Activated CD8-positive, alpha-beta memory T cell treated with anti-CD3 and anti-CD28 coated beads for 48 hours (primary cell): ENCODE measurements at regions not wholly inside any gene's neighbourhood (a gene's known extent, or its start where the extent isn't known, plus 50 kb on each side); places are given as distances from the start of the nearest gene placed in this dataset.
"Not testable (repeated sequence)": the region's sequence is repeated elsewhere in the genome, so short reads cannot be mapped to it uniquely, and the experiment has no call there.

Source experiments
- DNase-seq, 3 experiments: peaks; one replicate each; pipeline ENCODE4 v3.0.0-alpha.2; 2020; ENCODE audit warnings: low read depth in 2 of 3, low spot score in 2 of 3

DNA sequence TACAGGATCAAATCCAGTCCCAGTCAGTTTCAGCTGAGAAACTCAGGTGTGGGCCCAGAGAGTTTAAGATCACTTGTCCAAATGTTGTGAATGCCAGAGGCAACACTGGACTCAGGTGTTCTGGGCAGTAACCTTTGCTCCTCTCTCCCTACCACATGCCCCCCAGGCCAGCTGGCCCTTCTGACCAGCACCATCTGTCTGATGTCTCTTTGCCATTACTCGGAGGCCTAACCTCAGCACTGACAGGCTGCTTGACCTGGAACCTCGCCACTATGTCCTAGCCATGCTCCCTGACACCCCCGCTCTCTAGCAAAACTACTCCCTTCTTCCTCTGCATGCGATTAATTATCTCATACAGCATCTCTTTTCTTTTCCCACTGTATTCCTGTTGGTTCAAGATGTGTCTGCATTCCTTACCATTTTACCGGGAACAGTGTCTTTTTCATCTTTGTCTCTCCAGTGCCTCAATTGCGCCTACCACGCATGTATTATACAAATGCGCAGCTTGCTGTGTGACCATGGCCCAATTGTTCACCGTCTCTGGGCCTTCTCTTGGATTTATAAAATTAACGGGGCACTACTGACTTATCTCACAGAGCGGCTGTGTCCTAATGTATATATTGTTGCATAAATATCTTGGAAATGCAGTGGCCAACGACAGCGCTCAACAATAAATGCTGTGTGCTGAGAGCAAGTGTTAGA lies 159.5 kb upstream of the IRF2BP2 start:
- DNase-seq, result no peak

DNA sequence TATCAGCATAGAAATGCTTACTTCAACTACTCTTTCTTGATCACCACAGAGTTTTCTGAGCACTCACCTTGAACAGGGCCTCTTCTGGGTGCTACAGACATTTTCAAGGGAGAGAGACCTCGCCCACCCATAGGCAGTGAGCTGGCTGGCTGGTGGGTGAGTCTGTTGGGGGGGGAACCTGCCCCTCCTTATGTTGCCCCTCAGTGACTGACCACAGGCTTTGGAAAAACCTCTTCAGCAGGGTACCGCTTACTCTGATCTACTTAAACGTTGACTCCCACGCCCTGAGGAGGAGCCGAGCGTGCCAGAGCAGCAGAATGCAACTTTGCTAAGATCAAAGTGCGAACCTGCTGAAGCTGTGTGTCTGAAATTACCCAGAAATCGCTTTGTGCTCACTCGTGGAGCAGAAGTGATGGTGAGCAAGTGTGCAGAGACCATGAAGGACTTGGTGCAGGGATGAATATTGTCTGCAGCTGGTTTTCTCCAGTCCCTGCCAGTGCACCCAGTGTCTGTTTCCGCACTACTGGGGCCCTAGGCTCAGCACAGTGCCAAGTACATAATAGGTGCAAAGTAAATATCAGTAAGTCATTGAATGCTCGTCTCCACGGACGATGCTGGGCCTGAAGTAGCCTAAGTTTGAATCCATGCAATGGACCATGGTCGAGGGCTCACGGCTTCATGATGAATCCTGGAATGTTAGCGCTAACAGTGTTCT lies 158.7 kb upstream of the IRF2BP2 start:
- no peak for DNase-seq

GRCh38 chr1:234768171-234768568 lies 158.2 kb upstream of the IRF2BP2 start:
- no peak for DNase-seq

DNA sequence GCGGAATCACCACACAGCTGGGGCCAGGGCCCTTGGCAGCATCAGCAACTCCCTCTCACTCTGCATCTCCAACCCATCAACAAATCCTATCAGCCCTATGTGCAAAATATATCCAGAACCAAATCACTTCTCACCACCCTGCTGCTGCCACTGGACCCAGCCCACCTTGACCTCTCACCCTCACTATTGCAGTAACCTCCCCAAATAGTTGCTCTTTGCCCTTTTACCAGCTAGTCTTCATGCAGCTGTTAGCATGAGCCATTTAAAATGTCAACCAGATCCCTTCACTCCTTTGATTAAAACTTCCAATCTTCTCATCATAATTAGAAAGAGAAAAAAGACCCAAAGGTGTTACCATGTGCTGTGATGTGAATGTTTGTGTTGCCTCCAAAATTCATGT lies 155.7 kb upstream of the IRF2BP2 start:
- DNase-seq, result no peak

DNA sequence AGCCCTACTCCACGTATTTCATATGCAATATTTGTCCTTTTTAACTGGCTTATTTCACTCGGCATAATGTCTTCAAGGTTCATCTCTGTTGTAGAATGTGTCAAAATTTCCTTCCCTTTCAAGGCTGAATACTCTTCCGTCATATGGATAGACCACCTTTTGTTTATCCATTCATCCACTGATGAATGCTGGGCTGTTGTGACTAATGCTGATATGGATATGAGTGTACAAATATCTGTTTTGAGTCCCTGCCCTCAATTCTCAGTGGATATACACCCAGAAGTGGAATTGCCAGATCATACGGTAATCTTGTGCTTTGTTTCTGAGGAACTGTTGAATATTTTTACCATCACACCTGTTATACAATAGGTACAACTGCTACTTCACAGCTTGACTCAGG lies 155.2 kb upstream of the IRF2BP2 start:
- DNase-seq, result no peak

- no peak for DNase-seq
These were observed 153.9 kb upstream of the IRF2BP2 start for GRCh38 chr1:234763910-234764309.

- DNase-seq, result no peak
These were observed 153.4 kb upstream of the IRF2BP2 start for GRCh38 chr1:234763367-234763766.

DNA sequence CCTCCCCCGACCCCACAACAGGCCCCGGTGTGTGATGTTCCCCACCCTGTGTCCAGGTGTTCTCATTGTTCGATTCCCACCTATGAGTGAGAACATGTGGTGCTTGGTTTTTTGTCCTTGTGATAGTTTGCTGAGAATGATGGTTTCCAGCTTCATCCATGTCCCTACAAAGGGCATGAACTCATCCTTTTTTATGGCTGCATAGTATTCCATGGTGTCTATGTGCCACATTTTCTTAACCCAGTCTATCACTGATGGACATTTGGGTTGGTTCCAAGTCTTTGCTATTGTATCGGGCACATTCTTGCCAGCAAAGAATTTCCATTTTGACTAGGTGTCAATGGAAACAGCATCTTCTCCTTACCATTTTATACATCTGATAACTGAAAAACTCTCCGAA lies 152.1 kb upstream of the IRF2BP2 start:
- DNase-seq, result not testable (repeated sequence)

- no peak for DNase-seq
These were observed 150.3 kb upstream of the IRF2BP2 start for GRCh38 chr1:234760303-234760723.

- no peak for DNase-seq
These were observed 149.9 kb upstream of the IRF2BP2 start for GRCh38 chr1:234759888-234760287.

GRCh38 chr1:234758851-234759250 lies 148.9 kb upstream of the IRF2BP2 start:
- DNase-seq, result no peak

GRCh38 chr1:234756857-234757256 lies 146.9 kb upstream of the IRF2BP2 start:
- DNase-seq, result no peak

DNA sequence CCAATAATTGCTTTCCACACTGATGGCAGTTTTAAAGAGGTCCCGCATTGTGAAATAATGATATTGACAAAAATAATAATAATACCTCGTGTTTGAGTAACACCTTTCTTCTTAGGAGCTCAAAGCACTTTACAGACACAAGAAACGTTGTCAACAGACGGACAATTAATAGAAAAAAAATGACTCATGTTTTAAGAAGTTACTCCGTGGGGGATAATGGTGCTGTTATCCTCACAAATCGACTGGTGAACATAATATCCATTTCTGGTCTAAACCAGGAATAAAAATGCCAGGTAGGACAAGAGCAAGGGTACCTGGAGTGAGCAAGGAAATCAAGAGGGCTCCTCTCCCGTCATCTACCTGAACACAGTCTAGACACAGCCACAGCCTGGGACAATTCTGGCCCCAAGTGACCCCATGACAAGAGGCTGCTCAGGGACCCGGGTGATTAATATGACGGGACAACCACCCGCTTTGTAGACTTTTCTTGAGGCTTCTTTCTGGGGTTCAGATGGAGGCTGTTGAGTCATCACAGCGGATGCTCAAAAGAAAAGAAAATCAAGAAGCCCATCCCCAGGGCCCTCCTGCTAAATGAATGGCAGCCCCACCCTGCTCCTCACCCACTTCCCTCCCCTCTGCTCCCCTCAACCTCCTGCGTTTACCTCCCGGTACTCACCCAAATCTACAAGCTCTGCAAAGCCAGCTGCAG lies 146.2 kb upstream of the IRF2BP2 start:
- no peak for DNase-seq

DNA sequence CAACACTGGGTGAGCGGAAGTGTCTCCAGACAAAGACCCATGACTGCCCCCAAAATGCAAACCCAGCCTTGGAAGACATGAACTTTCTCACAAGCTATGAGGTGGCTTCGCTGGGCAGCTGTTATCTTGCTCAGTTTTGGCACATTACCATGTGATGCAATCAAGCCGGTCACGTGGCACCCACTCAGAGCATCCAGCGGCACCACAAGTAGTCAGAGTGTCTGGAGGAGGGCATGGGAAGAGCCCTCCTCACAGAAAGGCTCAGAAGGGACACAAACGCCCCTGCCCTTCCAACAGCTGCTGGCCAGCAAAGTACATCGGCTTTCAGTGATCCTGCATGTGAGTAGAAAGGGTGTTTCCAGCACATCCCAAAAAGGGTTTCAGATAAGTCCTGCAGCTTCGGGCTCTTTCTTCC lies 145.5 kb upstream of the IRF2BP2 start:
- DNase-seq, result no peak

DNA sequence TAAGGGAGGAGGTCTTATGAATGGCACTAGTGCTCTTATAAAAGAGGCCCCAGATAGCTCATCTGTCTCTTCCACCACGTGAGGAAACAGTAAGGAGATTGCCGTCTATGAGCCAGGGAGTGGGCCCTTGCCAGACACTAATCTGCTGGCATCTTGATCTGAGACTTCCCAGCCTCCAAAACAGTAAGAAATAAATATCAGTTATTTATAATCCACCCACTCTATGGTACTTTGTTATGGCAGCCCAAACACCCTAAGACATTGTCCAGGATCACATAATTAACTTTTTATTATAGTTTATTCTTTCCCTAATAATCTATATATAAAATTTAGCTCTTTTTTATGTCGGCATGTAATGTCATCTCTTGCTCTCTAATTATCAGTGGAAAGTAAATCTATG lies 144.0 kb upstream of the IRF2BP2 start:
- DNase-seq, result no peak

DNA sequence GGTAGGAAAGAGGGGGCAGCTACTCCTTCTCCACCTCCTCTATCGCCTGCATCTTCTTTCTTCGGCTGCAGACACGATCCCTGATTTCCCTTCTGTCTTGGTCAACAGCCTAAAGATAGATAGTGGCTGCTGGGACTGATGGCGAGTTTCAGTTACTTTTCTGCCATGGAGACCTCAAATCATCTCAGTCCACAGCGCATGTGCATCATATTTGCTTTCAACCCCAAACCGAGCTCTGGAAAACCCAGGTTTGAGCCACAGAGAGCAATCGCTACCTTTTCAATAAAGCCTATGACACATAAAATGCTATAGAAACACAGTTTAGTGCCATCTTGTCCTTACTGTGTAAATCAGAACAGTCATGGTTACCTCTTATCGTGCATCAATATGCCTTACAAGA lies 142.9 kb upstream of the IRF2BP2 start:
- DNase-seq, result no peak

DNA sequence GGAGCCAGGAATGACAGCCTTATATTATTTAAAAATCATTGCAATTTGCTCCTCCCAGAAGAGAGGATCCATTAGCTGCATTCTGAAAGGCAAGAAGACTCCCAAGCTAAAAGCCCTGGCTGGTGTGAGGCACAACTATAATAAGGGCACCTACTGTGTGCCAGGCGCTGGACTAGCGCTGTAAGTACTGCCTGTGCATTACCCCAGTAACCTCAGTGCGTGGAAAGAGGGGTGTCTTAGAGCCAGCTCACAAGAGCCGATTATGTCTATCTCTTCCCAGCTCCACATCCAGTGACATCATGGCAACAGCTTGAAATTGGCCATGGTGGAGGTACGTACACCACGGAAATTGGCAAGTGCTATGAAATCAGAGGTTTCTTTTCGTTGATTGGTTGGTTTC lies 141.7 kb upstream of the IRF2BP2 start:
- no peak for DNase-seq

DNA sequence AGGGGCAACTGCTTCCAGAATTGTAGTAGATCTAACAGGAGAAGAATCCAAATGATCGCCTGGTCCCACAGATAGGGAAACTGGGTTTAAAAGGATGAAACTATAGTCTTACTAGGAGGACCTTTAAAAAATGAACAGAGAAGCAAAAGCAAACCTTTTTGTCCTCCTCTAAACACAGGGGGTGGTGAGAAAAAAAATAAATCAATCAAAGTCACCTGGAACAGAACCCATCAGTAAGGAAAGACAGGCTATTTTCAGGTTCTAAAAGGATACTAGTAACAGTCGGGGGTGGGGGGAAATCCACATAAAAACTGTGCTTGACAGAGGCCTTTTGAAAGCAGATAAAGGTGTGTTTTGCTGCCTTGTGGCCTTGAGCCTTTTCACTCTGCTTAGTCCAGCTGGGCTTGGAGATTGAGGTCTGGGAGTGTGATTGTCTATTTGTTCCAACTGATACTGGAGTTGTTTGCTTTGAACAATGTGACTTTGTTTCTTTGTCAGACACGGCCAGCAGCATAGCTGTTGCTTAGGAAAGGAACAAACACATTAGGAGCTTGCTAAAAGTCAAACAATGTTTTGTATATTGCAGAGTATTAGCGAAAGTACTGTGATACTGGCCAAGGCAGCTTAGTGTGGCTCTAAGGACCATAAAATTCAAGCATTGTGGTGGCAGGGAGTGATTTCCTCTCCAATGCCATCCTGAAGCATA lies 141.1 kb upstream of the IRF2BP2 start:
- no peak for DNase-seq

GRCh38 chr1:234748713-234749112 lies 138.7 kb upstream of the IRF2BP2 start:
- DNase-seq, result no peak

- no peak for DNase-seq
These were observed 138.1 kb upstream of the IRF2BP2 start for GRCh38 chr1:234748066-234748465.

DNA sequence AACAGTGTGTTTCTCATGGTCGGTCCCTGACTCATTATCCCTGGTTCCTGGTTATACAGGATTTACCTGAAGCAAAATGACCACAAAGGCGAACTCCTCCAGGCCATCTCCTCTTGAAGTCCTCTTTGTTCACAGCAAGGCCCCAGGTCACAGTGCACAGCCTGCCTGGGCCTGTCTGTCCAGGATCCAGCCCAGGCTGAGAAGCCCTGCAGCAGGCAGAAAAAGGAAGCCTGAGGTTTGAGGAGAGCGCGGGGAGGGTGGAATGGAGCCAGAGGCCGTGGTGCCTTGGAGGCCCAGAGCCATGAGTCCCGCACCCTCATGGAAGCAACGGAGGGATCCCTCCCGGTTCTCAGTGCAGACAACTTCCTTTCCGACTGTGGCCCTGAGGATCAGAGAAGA lies 136.8 kb upstream of the IRF2BP2 start:
- no peak for DNase-seq
